ENCODE measurements at regions not wholly inside any gene's neighbourhood (a gene's known extent, or its start where the extent isn't known, plus 50 kb on each side); places are given as distances from the start of the nearest gene placed in this dataset.

GRCh38 chr6:131414956-131415355 lies 158.1 kb upstream of the ARG1 start:
- no peak for FAIRE-seq
- no peak for TF ChIP-seq TP53 (CRISPR knock-in tag; IDR thresholded peaks at IDR 0.05)
- TF ChIP-seq ZSCAN20 (CRISPR knock-in tag; IDR thresholded peaks at IDR 0.05) = no peak
- TF ChIP-seq BCL3 (IDR thresholded peaks at IDR 0.05) = no peak
- no peak for TF ChIP-seq ATOH8 (CRISPR knock-in tag; IDR thresholded peaks at IDR 0.05; ENCODE audit: low read depth)
- no peak for TF ChIP-seq CEBPB (IDR thresholded peaks at IDR 0.05)
- no peak for TF ChIP-seq HMGXB4 (CRISPR knock-in tag; IDR thresholded peaks at IDR 0.05; ENCODE audit: borderline replicate concordance)
- no peak for TF ChIP-seq ELK1 (IDR thresholded peaks at IDR 0.05; ENCODE audit: low read depth, low read length)
- TF ChIP-seq NFE2L2 (conservative IDR thresholded peaks at IDR 0.05; ENCODE audit: low read length) = no peak
- no peak for TF ChIP-seq PHF8 (IDR thresholded peaks at IDR 0.05; ENCODE audit: borderline replicate concordance, low read depth)
- no peak for TF ChIP-seq TFCP2L1 (CRISPR knock-in tag; IDR thresholded peaks at IDR 0.05)
- TF ChIP-seq KDM5A (IDR thresholded peaks at IDR 0.05) = no peak
- TF ChIP-seq E2F6 (IDR thresholded peaks at IDR 0.05; ENCODE audit: borderline replicate concordance, low read depth) = no peak
- TF ChIP-seq CHD4 (IDR thresholded peaks at IDR 0.05; ENCODE audit: borderline replicate concordance) = no peak
- TF ChIP-seq HOXB5 (CRISPR knock-in tag; IDR thresholded peaks at IDR 0.05) = no peak
- 81% methylated on average over 7 of the region's 7 CpGs for WGBS (ENCODE audit: missing lambda C conversion rate)

GRCh38 chr6:131418441-131418840 lies 154.6 kb upstream of the ARG1 start:
- H3K27ac ChIP-seq = no peak overlapping the region
- 33% methylated on average over 5 of the region's 5 CpGs for WGBS (ENCODE audit: missing lambda C conversion rate)
- POLR2A ChIA-PET = no interaction called here
- ATAC-seq = no peak
- TF ChIP-seq FOSB (CRISPR knock-in tag; IDR thresholded peaks at IDR 0.05) = no peak
- no peak for TF ChIP-seq MAX (IDR thresholded peaks at IDR 0.05)
- no peak for TF ChIP-seq POLR2AphosphoS2 (conservative IDR thresholded peaks at IDR 0.05; ENCODE audit: low read length)
- no peaks in the 10 kb centered on the region for H3K9me3 ChIP-seq
- H3K4me1 ChIP-seq = no peaks in the 10 kb centered on the region
- H3K4me2 ChIP-seq = no peak overlapping the region
- FAIRE-seq = no peak
- H3K4me3 ChIP-seq = no peak overlapping the region
- CTCF ChIA-PET = no interaction called here
- DNase-seq (ENCODE audit: low read depth in 1 of 2, low spot score in 1 of 2) = no peak

More at GRCh38 chr6:131414956-131415355, 158.1 kb upstream of the ARG1 start:
- DNase-seq (ENCODE audit: low read depth in 1 of 2, low spot score in 1 of 2) (no peak), ATAC-seq (no peak)
- Histone ChIP-seq H3K4me3 (no peak overlapping the region), H3K4me2 (no peak overlapping the region), H3K27ac (no peak overlapping the region), H3K4me1 (no peaks in the 10 kb centered on the region), H3K9me3 (no peaks in the 10 kb centered on the region)
- ChIA-PET POLR2A (no interaction called here), CTCF (no interaction called here)

GRCh38 chr6:131419702-131420101 lies 153.3 kb upstream of the ARG1 start:
- DNase-seq (ENCODE audit: low read depth in 1 of 2, low spot score in 1 of 2) (no peak), ATAC-seq (no peak), FAIRE-seq (no peak)
- H3K9me3 ChIP-seq = no peaks in the 10 kb centered on the region
- TF ChIP-seq REST (IDR thresholded peaks at IDR 0.05) = no peak
- no peak for TF ChIP-seq KDM5A (IDR thresholded peaks at IDR 0.05)
- no peak for TF ChIP-seq RNF2 (IDR thresholded peaks at IDR 0.05; ENCODE audit: borderline replicate concordance, low read depth)
- TF ChIP-seq EHF (CRISPR knock-in tag; IDR thresholded peaks at IDR 0.05) = no peak
- POLR2A ChIA-PET = no interaction called here
- WGBS (ENCODE audit: missing lambda C conversion rate) = 13% methylated on average over 1 of the region's 1 CpG
- H3K27ac ChIP-seq = no peak overlapping the region
- no peak overlapping the region for H3K4me3 ChIP-seq
- CTCF ChIA-PET = no interaction called here
- H3K4me2 ChIP-seq = no peak overlapping the region
- H3K4me1 ChIP-seq = no peaks in the 10 kb centered on the region

All from A549 (cell line).